Tibial nerve (tissue), 4 donors: ENCODE measurements at regions not wholly inside any gene's neighbourhood (a gene's known extent, or its start where the extent isn't known, plus 50 kb on each side); places are given as distances from the start of the nearest gene placed in this dataset.

Source experiments
- DNase-seq, 2 donors: peaks; one replicate each; pipeline ENCODE4 v3.0.0-alpha.2; 2019; ENCODE audit warnings: low spot score in 2 of 2
- H3K27ac ChIP-seq, 4 donors: fragments of 200-600 bp; sonication (generic) in 3 of 4; one replicate each; pipeline ENCODE4 v1.5.1; 2017 to 2019; ENCODE audit warnings: mild to moderate bottlenecking in 1 of 4
- H3K27me3 ChIP-seq, 2 donors: fragments of 200-600 bp; sonication (generic) in 1 of 2; one replicate each; pipeline versions ENCODE4 v1.5.1 to v1.6.0; 2017 to 2019
- H3K36me3 ChIP-seq, 3 donors: fragments of 200-600 bp; sonication (generic); one replicate each; pipeline ENCODE4 v1.5.1; 2018 to 2019
- H3K4me1 ChIP-seq, 4 donors: fragments of 200-600 bp; sonication (generic) in 3 of 4; one replicate each; pipeline ENCODE4 v1.5.1; 2017 to 2019
- H3K4me3 ChIP-seq, 4 donors: fragments of 200-600 bp; sonication (generic) in 3 of 4; one replicate each; pipeline ENCODE4 v1.5.1; 2017 to 2019; ENCODE audit warnings: mild to moderate bottlenecking in 1 of 4, moderate library complexity in 1 of 4
- H3K9me3 ChIP-seq, 4 donors: fragments of 200-600 bp; sonication (generic) in 3 of 4; one replicate each; pipeline ENCODE4 v1.5.1; 2017 to 2019
- CTCF ChIP-seq, 5 experiments: fragments of 200-600 bp in 3 of 5; fragments of 450-650 bp in 2 of 5; sonication (generic) in 3 of 5; IDR thresholded peaks; one replicate each; pipeline ENCODE4 v1.5.1; 2016 to 2019; ENCODE audit warnings: antibody characterized with exemption in 5 of 5, mild to moderate bottlenecking in 3 of 5, moderate library complexity in 2 of 5
- EP300 ChIP-seq, 2 donors: sonication (generic); formaldehyde crosslinking; IDR thresholded peaks; one replicate each; pipeline ENCODE4 v1.6.1; 2017; ENCODE audit warnings: antibody characterized with exemption in 2 of 2, mild to moderate bottlenecking in 1 of 2
- POLR2A ChIP-seq, 2 donors: fragments of 450-650 bp; IDR thresholded peaks; one replicate each; pipeline ENCODE4 v1.6.1; 2017; ENCODE audit warnings: antibody characterized with exemption in 2 of 2, mild to moderate bottlenecking in 2 of 2, moderate library complexity in 2 of 2
- WGBS, 2 donors: methylation state at CpG; one replicate each; pipeline ENCODE4 v1.1.5; 2018; 5-methylcytosine and 5-hydroxymethylcytosine counted together

- WGBS, 2 donors = 74 to 82% methylated on average over 1 of the region's 1 CpG
These were observed 351.4 kb downstream of the MDFIC start for GRCh38 chr7:115273139-115273772.

GRCh38 chr7:115271332-115272235 is 349.7 kb downstream of the MDFIC start:
- H3K4me3 ChIP-seq = no peak overlapping the region
- TF ChIP-seq EP300 (IDR thresholded peaks at IDR 0.05) (no peak), CTCF (IDR thresholded peaks at IDR 0.05) (no peak), POLR2A (IDR thresholded peaks at IDR 0.05) (no peak)
- H3K9me3 ChIP-seq = no peaks in the 10 kb centered on the region
- no peak for DNase-seq
- 76 to 78% methylated on average over 4 of the region's 4 CpGs for WGBS, 2 donors
- no peaks in the 10 kb centered on the region for H3K4me1 ChIP-seq
- no peak overlapping the region for H3K27ac ChIP-seq
- no peaks in the 10 kb centered on the region for H3K36me3 ChIP-seq
- H3K27me3 ChIP-seq = no peaks in the 10 kb centered on the region

More at GRCh38 chr7:115273139-115273772, 351.4 kb downstream of the MDFIC start:
- no peak for DNase-seq
- Histone ChIP-seq H3K4me1 (no peaks in the 10 kb centered on the region), H3K27me3 (no peaks in the 10 kb centered on the region), H3K27ac (no peak overlapping the region), H3K36me3 (no peaks in the 10 kb centered on the region), H3K4me3 (no peak overlapping the region), H3K9me3 (no peaks in the 10 kb centered on the region)
- TF ChIP-seq POLR2A (IDR thresholded peaks at IDR 0.05) (no peak), CTCF (IDR thresholded peaks at IDR 0.05) (no peak)

GRCh38 chr7:115269486-115269885 is 347.6 kb downstream of the MDFIC start:
- 76 to 87% methylated on average over 1 of the region's 1 CpG for WGBS, 2 donors
- DNase-seq = no peak
- Histone ChIP-seq H3K36me3 (no peaks in the 10 kb centered on the region), H3K27ac (no peak overlapping the region), H3K9me3 (no peaks in the 10 kb centered on the region), H3K27me3 (no peaks in the 10 kb centered on the region), H3K4me3 (no peak overlapping the region), H3K4me1 (no peaks in the 10 kb centered on the region)
- no peak for TF ChIP-seq POLR2A (IDR thresholded peaks at IDR 0.05)
- TF ChIP-seq EP300 (IDR thresholded peaks at IDR 0.05) = no peak
- TF ChIP-seq CTCF (IDR thresholded peaks at IDR 0.05) = no peak

- H3K36me3 ChIP-seq = no peaks in the 10 kb centered on the region
- H3K9me3 ChIP-seq = no peaks in the 10 kb centered on the region
- no peak for DNase-seq
- no peak overlapping the region for H3K4me3 ChIP-seq
- no peaks in the 10 kb centered on the region for H3K27me3 ChIP-seq
- no peaks in the 10 kb centered on the region for H3K4me1 ChIP-seq
- no peak overlapping the region for H3K27ac ChIP-seq
- TF ChIP-seq CTCF (IDR thresholded peaks at IDR 0.05) (no peak), EP300 (IDR thresholded peaks at IDR 0.05) (no peak), POLR2A (IDR thresholded peaks at IDR 0.05) (no peak)
These were observed 345.6 kb downstream of the MDFIC start for GRCh38 chr7:115267503-115267902.

- H3K4me3 ChIP-seq = no peak overlapping the region
- H3K27ac ChIP-seq = no peak overlapping the region
- no peaks in the 10 kb centered on the region for H3K4me1 ChIP-seq
- DNase-seq = no peak
- H3K27me3 ChIP-seq = no peaks in the 10 kb centered on the region
- 86 to 90% methylated on average over 2 of the region's 2 CpGs for WGBS, 2 donors
- H3K9me3 ChIP-seq = no peaks in the 10 kb centered on the region
- H3K36me3 ChIP-seq = no peaks in the 10 kb centered on the region
- no peak for TF ChIP-seq CTCF (IDR thresholded peaks at IDR 0.05)
- TF ChIP-seq POLR2A (IDR thresholded peaks at IDR 0.05) = no peak
- TF ChIP-seq EP300 (IDR thresholded peaks at IDR 0.05) = no peak
These were observed 338.5 kb downstream of the MDFIC start for GRCh38 chr7:115260381-115260780.
